A673 (cell line): ENCODE measurements at regions not wholly inside any gene's neighbourhood (a gene's known extent, or its start where the extent isn't known, plus 50 kb on each side); places are given as distances from the start of the nearest gene placed in this dataset.

Source experiments
- BruUV-seq: library from RNA; stranded (reverse); fragments of 400-500 nt; replicated peaks from 2 replicates; lab custom pipeline; 2021; lab: Mats Ljungman, UMichigan
- CTCF ChIA-PET: fragments of 300-600 bp; sonication (Branson Sonifier 250); formaldehyde crosslinking; loops from one replicate; lab custom pipeline; 2022; ENCODE audit warnings: antibody characterized with exemption; lab: Charles Lee
- POLR2A ChIA-PET: fragments of 300-600 bp; sonication (Branson Sonifier 250); formaldehyde crosslinking; loops from one replicate; lab custom pipeline; 2022; ENCODE audit warnings: antibody characterized with exemption; ENCODE audit not compliant: low non-redundant PET; lab: Charles Lee
- DNase-seq: peaks from one replicate; pipeline ENCODE4 v3.0.0-alpha.2; 2015; ENCODE audit warnings: low spot score
- H3K27ac ChIP-seq: fragments of 200-600 bp; sonication (generic); 2 replicates; pipeline ENCODE4 v1.5.1; 2016; ENCODE audit warnings: mixed run types, low read depth, mild to moderate bottlenecking, mixed read lengths, antibody characterized with exemption, low read length; ENCODE audit not compliant: poor library complexity, severe bottlenecking
- H3K27me3 ChIP-seq: fragments of 200-600 bp; sonication (generic); replicated peaks from 2 replicates; pipeline ENCODE4 v1.6.1; 2017; ENCODE audit warnings: mixed run types, low read depth, mild to moderate bottlenecking, mixed read lengths, antibody characterized with exemption, low read length; ENCODE audit not compliant: insufficient read depth, poor library complexity
- H3K36me3 ChIP-seq: fragments of 200-600 bp; sonication (generic); 2 replicates; pipeline ENCODE4 v1.6.1; 2016; ENCODE audit warnings: mixed run types, mild to moderate bottlenecking, mixed read lengths, antibody characterized with exemption, low read length; ENCODE audit not compliant: insufficient read depth, poor library complexity, severe bottlenecking
- H3K4me1 ChIP-seq: fragments of 200-600 bp; sonication (generic); 2 replicates; pipeline ENCODE4 v1.6.1; 2017; ENCODE audit warnings: mixed run types, mild to moderate bottlenecking, mixed read lengths, antibody characterized with exemption, low read length; ENCODE audit not compliant: insufficient read depth, poor library complexity, severe bottlenecking
- H3K4me3 ChIP-seq: fragments of 200-600 bp; sonication (generic); 2 replicates; pipeline ENCODE4 v1.5.1; 2016; ENCODE audit warnings: low read depth, mixed run types, mild to moderate bottlenecking, mixed read lengths, low read length; ENCODE audit not compliant: poor library complexity, severe bottlenecking
- H3K9me3 ChIP-seq: fragments of 200-600 bp; sonication (generic); 2 replicates; pipeline ENCODE4 v1.6.1; 2016; ENCODE audit warnings: mixed run types, low read depth, mild to moderate bottlenecking, mixed read lengths, antibody characterized with exemption, low read length; ENCODE audit not compliant: poor library complexity, severe bottlenecking
- CTCF ChIP-seq: fragments of 300-800, 200-600 bp; sonication (generic); conservative IDR thresholded peaks from 2 replicates; pipeline ENCODE4 v1.5.1; 2017; ENCODE audit warnings: low read depth, mild to moderate bottlenecking, antibody characterized with exemption, low read length, moderate library complexity, mixed read lengths
- EZH2 ChIP-seq: fragments of 200-600 bp; sonication (generic); IDR thresholded peaks from 2 replicates; pipeline ENCODE4 v1.6.1; 2017; ENCODE audit warnings: borderline replicate concordance, low read depth, mild to moderate bottlenecking, mixed read lengths, antibody characterized with exemption, low read length; ENCODE audit not compliant: poor library complexity, severe bottlenecking
- intact Hi-C: fragments of 100-400 bp; cut with micrococcal nuclease; formaldehyde crosslinking; loops from one replicate; pipeline ENCODE4 v1.10.0; 2022; ENCODE audit not compliant: unreplicated experiment

- no peak overlapping the region for H3K4me3 ChIP-seq
- no peak overlapping the region for H3K27ac ChIP-seq
- BruUV-seq: no TSS peak
- ChIA-PET CTCF (no interaction called here), POLR2A (no interaction called here)
- H3K9me3 ChIP-seq: no peaks in the 10 kb centered on the region
- no peak for DNase-seq
- intact Hi-C loops: no loop called here
- H3K4me1 ChIP-seq: no peaks in the 10 kb centered on the region
- TF ChIP-seq EZH2: no peak
- no peak for TF ChIP-seq CTCF
- no peaks in the 10 kb centered on the region for H3K36me3 ChIP-seq
- no peaks in the 10 kb centered on the region for H3K27me3 ChIP-seq
Measured at GRCh38 chr2:6516674-6517073, 349.0 kb downstream of the CMPK2 start.

DNA sequence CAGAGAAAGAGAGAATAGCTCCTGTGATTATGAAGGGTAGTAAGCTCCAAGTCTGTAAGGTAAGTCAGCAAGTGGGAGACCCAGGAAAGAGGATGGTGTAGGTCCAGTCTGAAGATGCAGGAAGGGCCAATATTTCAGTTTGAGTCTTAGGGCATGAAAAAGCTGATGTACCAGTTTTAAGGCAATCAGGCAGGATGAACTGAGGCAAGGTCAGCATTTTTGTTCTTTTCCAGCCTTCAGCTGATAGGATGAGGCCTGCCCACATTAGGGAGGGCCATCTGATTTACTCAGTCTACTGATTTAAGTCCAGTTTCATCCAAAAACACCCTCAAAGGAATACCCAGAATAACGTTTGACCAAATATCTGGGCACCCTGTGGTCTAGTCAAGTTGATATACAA is 347.3 kb downstream of the CMPK2 start:
- no peak overlapping the region for H3K4me3 ChIP-seq
- no peaks in the 10 kb centered on the region for H3K9me3 ChIP-seq
- POLR2A ChIA-PET: no interaction called here
- no peaks in the 10 kb centered on the region for H3K27me3 ChIP-seq
- no peak for TF ChIP-seq EZH2
- no peak for TF ChIP-seq CTCF
- H3K36me3 ChIP-seq: no peaks in the 10 kb centered on the region
- CTCF ChIA-PET: no interaction called here
- no peak overlapping the region for H3K27ac ChIP-seq
- no peak for DNase-seq
- no TSS peak for BruUV-seq
- intact Hi-C loops: no loop called here
- no peaks in the 10 kb centered on the region for H3K4me1 ChIP-seq

DNA sequence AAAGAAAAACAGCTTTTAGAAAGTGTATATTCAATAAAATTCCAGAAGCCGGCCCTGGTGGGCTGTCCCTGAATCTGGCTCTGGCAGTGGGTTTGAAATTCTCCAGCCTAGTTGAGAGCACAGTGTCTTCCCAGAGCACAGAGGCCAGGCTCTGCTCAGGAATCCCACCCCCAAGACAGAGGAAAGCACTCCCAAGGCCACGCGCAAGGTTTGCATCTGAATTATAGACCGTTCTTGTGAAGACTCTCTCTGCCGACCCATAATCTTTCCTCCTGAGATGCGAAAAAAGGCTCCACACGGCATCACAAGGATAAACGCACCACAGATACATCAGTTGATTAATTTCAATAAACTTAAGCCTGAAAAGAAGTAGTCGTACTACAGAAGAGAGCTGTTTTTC is 342.2 kb downstream of the CMPK2 start:
- no peaks in the 10 kb centered on the region for H3K36me3 ChIP-seq
- H3K4me1 ChIP-seq: no peaks in the 10 kb centered on the region
- intact Hi-C loops: loop anchor here (10.0 kb wide), 1 partner anchor 169 kb away; no protein-coding TSS in a partner anchor
- H3K9me3 ChIP-seq: no peaks in the 10 kb centered on the region
- H3K27me3 ChIP-seq: no peaks in the 10 kb centered on the region
- TF ChIP-seq EZH2: no peak
- no peak for TF ChIP-seq CTCF
- no peak for DNase-seq
- BruUV-seq: no TSS peak
- H3K27ac ChIP-seq: no peak overlapping the region
- ChIA-PET CTCF (no interaction called here), POLR2A (no interaction called here)
- no peak overlapping the region for H3K4me3 ChIP-seq
